NCI-H2196 (cell line): ENCODE measurements at regions not wholly inside any gene's neighbourhood (a gene's known extent, or its start where the extent isn't known, plus 50 kb on each side); places are given as distances from the start of the nearest gene placed in this dataset.

Experiments used
- DNase-seq: peaks from one replicate; lab custom pipeline; 2025; ENCODE audit not compliant: unreplicated experiment; lab: John Stamatoyannopoulos, UW

- DNase-seq, result no peak
Measured at GRCh38 chr13:109670776-109671175, 115.6 kb downstream of the IRS2 start.

- DNase-seq, result no peak
Measured at GRCh38 chr13:109669956-109670355, 116.4 kb downstream of the IRS2 start.

GRCh38 chr13:109669234-109669612, 117.2 kb downstream of the IRS2 start:
- DNase-seq, result no peak

GRCh38 chr13:109668433-109669233, 117.8 kb downstream of the IRS2 start:
- DNase-seq, result no peak

- no peak for DNase-seq
Measured at GRCh38 chr13:109667807-109668291, 118.5 kb downstream of the IRS2 start.

- no peak for DNase-seq
Measured at GRCh38 chr13:109667056-109667455, 119.3 kb downstream of the IRS2 start.

GRCh38 chr13:109666656-109667055, 119.7 kb downstream of the IRS2 start:
- no peak for DNase-seq

GRCh38 chr13:109665781-109666249, 120.6 kb downstream of the IRS2 start:
- no peak for DNase-seq

GRCh38 chr13:109665240-109665639, 121.1 kb downstream of the IRS2 start:
- no peak for DNase-seq

GRCh38 chr13:109657395-109657794, 129.0 kb downstream of the IRS2 start:
- no peak for DNase-seq

- no peak for DNase-seq
Measured at GRCh38 chr13:109656206-109656605, 130.2 kb downstream of the IRS2 start.

- DNase-seq, result no peak
Measured at GRCh38 chr13:109655611-109656010, 130.8 kb downstream of the IRS2 start.

- DNase-seq, result no peak
Measured at GRCh38 chr13:109655206-109655600, 131.2 kb downstream of the IRS2 start.

- no peak for DNase-seq
Measured at GRCh38 chr13:109654341-109655205, 131.8 kb downstream of the IRS2 start.

GRCh38 chr13:109652531-109652930, 133.9 kb downstream of the IRS2 start:
- no peak for DNase-seq

- no peak for DNase-seq
Measured at GRCh38 chr13:109651854-109652253, 134.5 kb downstream of the IRS2 start.

GRCh38 chr13:109651311-109651710, 135.1 kb downstream of the IRS2 start:
- no peak for DNase-seq

GRCh38 chr13:109650861-109651260, 135.5 kb downstream of the IRS2 start:
- DNase-seq, result no peak

GRCh38 chr13:109649713-109650112, 136.7 kb downstream of the IRS2 start:
- DNase-seq, result no peak

- DNase-seq, result no peak
Measured at GRCh38 chr13:109647699-109648098, 138.7 kb downstream of the IRS2 start.

- no peak for DNase-seq
Measured at GRCh38 chr13:109647053-109647452, 139.3 kb downstream of the IRS2 start.

- no peak for DNase-seq
Measured at GRCh38 chr13:109646423-109646822, 140.0 kb downstream of the IRS2 start.
